H9 (cell line): ENCODE measurements at regions not wholly inside any gene's neighbourhood (a gene's known extent, or its start where the extent isn't known, plus 50 kb on each side); places are given as distances from the start of the nearest gene placed in this dataset.

Experiments
- DNase-seq: peaks from one replicate; pipeline ENCODE4 v3.0.0-alpha.2; 2017
- H2AFZ ChIP-seq: one replicate; pipeline ENCODE4 v1.6.1; 2013; ENCODE audit warnings: mild to moderate bottlenecking, low read length, control low read depth, moderate library complexity
- H2AK5ac ChIP-seq: 2 replicates; pipeline ENCODE4 v1.6.1; 2013; ENCODE audit warnings: low read length, control low read depth, mixed read lengths; ENCODE audit not compliant: insufficient read length
- H2BK120ac ChIP-seq: one replicate; pipeline ENCODE4 v1.6.1; 2013; ENCODE audit warnings: low read depth, mild to moderate bottlenecking, low read length, control low read depth, inconsistent platforms; ENCODE audit not compliant: poor library complexity, severe bottlenecking
- H2BK12ac ChIP-seq: 2 replicates; pipeline ENCODE4 v1.6.1; 2013; ENCODE audit warnings: low read length, control low read depth, mixed read lengths, low read depth; ENCODE audit not compliant: insufficient read length
- H2BK15ac ChIP-seq: 2 replicates; pipeline ENCODE4 v1.6.1; 2013; ENCODE audit warnings: low read depth, low read length, control low read depth
- H2BK20ac ChIP-seq: one replicate; pipeline ENCODE4 v1.6.1; 2013; ENCODE audit warnings: low read depth, mild to moderate bottlenecking, low read length, control low read depth, inconsistent platforms; ENCODE audit not compliant: poor library complexity, severe bottlenecking
- H2BK5ac ChIP-seq: 2 replicates; pipeline ENCODE4 v1.6.1; 2013; ENCODE audit warnings: low read length, control low read depth, mixed read lengths; ENCODE audit not compliant: insufficient read length
- H3K14ac ChIP-seq: 2 replicates; pipeline ENCODE4 v1.6.1; 2013; ENCODE audit warnings: low read length, control low read depth; ENCODE audit not compliant: insufficient read depth
- H3K18ac ChIP-seq: 2 replicates; pipeline ENCODE4 v1.6.1; 2013; ENCODE audit warnings: low read depth, mild to moderate bottlenecking, mixed read lengths, low read length, control low read depth; ENCODE audit not compliant: insufficient read length
- H3K23ac ChIP-seq: 2 replicates; pipeline ENCODE4 v1.6.1; 2013; ENCODE audit warnings: low read length, control low read depth, mixed read lengths, low read depth; ENCODE audit not compliant: insufficient read length
- H3K23me2 ChIP-seq: 2 replicates; pipeline ENCODE4 v1.6.1; 2013; ENCODE audit warnings: low read depth, mild to moderate bottlenecking, mixed read lengths, low read length, control low read depth; ENCODE audit not compliant: insufficient read length, poor library complexity, severe bottlenecking
- H3K27ac ChIP-seq: 2 replicates; pipeline ENCODE4 v1.5.1; 2013; ENCODE audit warnings: low read length, control low read depth, mixed read lengths, low read depth; ENCODE audit not compliant: insufficient read length
- H3K27me3 ChIP-seq: 2 replicates; pipeline ENCODE4 v1.6.1; 2013; ENCODE audit warnings: low read length, control low read depth, inconsistent platforms; ENCODE audit not compliant: insufficient read depth
- H3K4ac ChIP-seq: 2 replicates; pipeline ENCODE4 v1.6.1; 2013; ENCODE audit warnings: low read depth, mild to moderate bottlenecking, control low read depth, inconsistent platforms, low read length, moderate library complexity
- H3K4me1 ChIP-seq: 2 replicates; pipeline ENCODE4 v1.6.1; 2013; ENCODE audit warnings: low read length, control low read depth, inconsistent platforms; ENCODE audit not compliant: insufficient read depth
- H3K4me2 ChIP-seq: 2 replicates; pipeline ENCODE4 v1.6.1; 2013; ENCODE audit warnings: low read length, control low read depth, mixed read lengths; ENCODE audit not compliant: insufficient read length, insufficient read depth
- H3K56ac ChIP-seq: 2 replicates; pipeline ENCODE4 v1.6.1; 2013; ENCODE audit warnings: low read depth, mild to moderate bottlenecking, mixed read lengths, low read length, control low read depth; ENCODE audit not compliant: insufficient read length
- H3K79me1 ChIP-seq: 2 replicates; pipeline ENCODE4 v1.6.1; 2013; ENCODE audit warnings: low read depth, mild to moderate bottlenecking, moderate library complexity, low read length, control low read depth, inconsistent platforms; ENCODE audit not compliant: insufficient read depth, poor library complexity, severe bottlenecking
- H3K79me2 ChIP-seq: 2 replicates; pipeline ENCODE4 v1.6.1; 2013; ENCODE audit warnings: low read length, control low read depth, inconsistent platforms; ENCODE audit not compliant: insufficient read depth
- H3K9ac ChIP-seq: 2 replicates; pipeline ENCODE4 v1.6.1; 2013; ENCODE audit warnings: low read length, control low read depth, mixed read lengths; ENCODE audit not compliant: insufficient read length; ENCODE audit errors: extremely low read depth
- H3K9me3 ChIP-seq: one replicate; pipeline ENCODE4 v1.6.1; 2013; ENCODE audit warnings: low read depth, low read length, inconsistent platforms; ENCODE audit not compliant: control insufficient read depth
- H3T11ph ChIP-seq: one replicate; pipeline ENCODE4 v1.6.1; 2013; ENCODE audit warnings: mild to moderate bottlenecking, low read length, control low read depth, inconsistent platforms
- H4K20me1 ChIP-seq: one replicate; pipeline ENCODE4 v1.6.1; 2013; ENCODE audit not compliant: control insufficient read depth, insufficient read length, insufficient read depth
- H4K5ac ChIP-seq: 2 replicates; pipeline ENCODE4 v1.6.1; 2013; ENCODE audit warnings: low read depth, mild to moderate bottlenecking, mixed read lengths, low read length, control low read depth; ENCODE audit not compliant: insufficient read length
- H4K8ac ChIP-seq: replicated peaks from 2 replicates; pipeline ENCODE4 v1.6.1; 2013; ENCODE audit warnings: low read length, control low read depth, mixed read lengths, low read depth; ENCODE audit not compliant: insufficient read length
- H4K91ac ChIP-seq: 2 replicates; pipeline ENCODE4 v1.6.1; 2013; ENCODE audit warnings: low read depth, mild to moderate bottlenecking, moderate library complexity, mixed read lengths, low read length, control low read depth; ENCODE audit not compliant: insufficient read length
- H3K27ac Mint-ChIP-seq, 3 experiments: 2 replicates in 2 of 3; 3 replicates in 1 of 3; pipeline ENCODE4 v1.8.0; 2020 to 2021; ENCODE audit warnings: mixed read lengths in 3 of 3, mild to moderate bottlenecking in 1 of 3, moderate library complexity in 1 of 3
- H3K27me3 Mint-ChIP-seq: 2 replicates; pipeline ENCODE4 v1.8.0; 2021; ENCODE audit warnings: low read depth, mild to moderate bottlenecking, moderate library complexity, mixed read lengths
- H3K36me3 Mint-ChIP-seq, 3 experiments: 2 replicates in 2 of 3; 3 replicates in 1 of 3; pipeline ENCODE4 v1.8.0; 2020 to 2021; ENCODE audit warnings: low read depth in 3 of 3, mixed read lengths in 3 of 3; ENCODE audit not compliant: insufficient read depth in 1 of 3
- H3K4me1 Mint-ChIP-seq, 2 experiments: 2 replicates each; pipeline ENCODE4 v1.8.0; 2020; ENCODE audit warnings: mixed read lengths in 2 of 2
- H3K4me3 Mint-ChIP-seq, 2 experiments: 2 replicates in 1 of 2; 3 replicates in 1 of 2; pipeline ENCODE4 v1.8.0; 2020 to 2021; ENCODE audit warnings: mild to moderate bottlenecking in 2 of 2, mixed read lengths in 2 of 2, moderate library complexity in 1 of 2
- H3K9me3 Mint-ChIP-seq, 2 experiments: 2 replicates in 1 of 2; 3 replicates in 1 of 2; pipeline ENCODE4 v1.8.0; 2020; ENCODE audit warnings: mild to moderate bottlenecking in 2 of 2, mixed read lengths in 2 of 2, moderate library complexity in 1 of 2
- CTCF ChIP-seq: fragments of 200-600 bp; sonication (generic); conservative IDR thresholded peaks from 3 replicates; pipeline ENCODE4 v1.8.0; 2021; ENCODE audit warnings: antibody characterized with exemption, mild to moderate bottlenecking
- WGBS: extraction: QIAGEN DNeasy Blood & Tissue Kit; methylation state at CpG from one replicate; pipeline ENCODE4 v1.1.7; 2013; ENCODE audit warnings: missing lambda C conversion rate, low lambda C conversion rate, mixed read lengths; ENCODE audit not compliant: insufficient read length; ENCODE audit errors: extremely low coverage; 5-methylcytosine and 5-hydroxymethylcytosine counted together

GRCh38 chr7:68707958-68708357 lies 890.3 kb upstream of the AUTS2 start:
- Histone ChIP-seq H4K91ac (no peak overlapping the region), H3K79me1 (no peaks in the 10 kb centered on the region), H2BK12ac (no peak overlapping the region), H3K27me3 (no peaks in the 10 kb centered on the region), H2BK5ac (no peak overlapping the region), H3K79me2 (no peaks in the 10 kb centered on the region), H4K20me1 (no peaks in the 10 kb centered on the region), H3K56ac (no peak overlapping the region), H3T11ph (no peak overlapping the region), H3K4me2 (no peak overlapping the region), H2BK15ac (no peak overlapping the region), H3K9me3 (no peaks in the 10 kb centered on the region), H3K23me2 (no peaks in the 10 kb centered on the region), H3K14ac (no peak overlapping the region), H3K27ac (no peak overlapping the region), H2BK20ac (no peak overlapping the region), H3K4me1 (no peaks in the 10 kb centered on the region), H2AK5ac (no peak overlapping the region), H3K23ac (no peak overlapping the region), H4K5ac (no peak overlapping the region), H4K8ac (no peak overlapping the region), H2BK120ac (no peak overlapping the region), H3K18ac (no peak overlapping the region), H2AFZ (no peak overlapping the region), H3K4ac (no peak overlapping the region), H3K9ac (no peak overlapping the region)
- H3K36me3 Mint-ChIP-seq: peaks cover 0 to 4% (median 2%) of the 10 kb centered on the region in 3 experiments; a peak in 1 of 7 replicates
- TF ChIP-seq CTCF: no peak
- H3K4me1 Mint-ChIP-seq: no peaks in the 10 kb centered on the region
- no peak overlapping the region for H3K27ac Mint-ChIP-seq
- H3K27me3 Mint-ChIP-seq: peaks cover 2% of the 10 kb centered on the region; the same call in 1 of the 2 replicates
- peaks cover 6% of the 10 kb centered on the region in 2 experiments; a peak in 4 of 5 replicates for H3K9me3 Mint-ChIP-seq
- DNase-seq: no peak
- no peak overlapping the region for H3K4me3 Mint-ChIP-seq
- WGBS: no CpG with 5 or more reads among the region's 6 CpGs
